Central memory CD8-positive, alpha-beta T cell (primary cell): ENCODE measurements at regions not wholly inside any gene's neighbourhood (a gene's known extent, or its start where the extent isn't known, plus 50 kb on each side); places are given as distances from the start of the nearest gene placed in this dataset.

Source experiments
- ATAC-seq: fragments of 150-1000 bp; cut with Tn5 transposase; replicated peaks from 2 replicates; pipeline ENCODE4 v1.10.0; 2022; ENCODE audit warnings: mild to moderate bottlenecking, moderate FRiP score, moderate number of reproducible peaks; ENCODE audit not compliant: poor library complexity, severe bottlenecking; ENCODE audit errors: extremely low read depth
- DNase-seq, 2 donors: peaks; one replicate each; pipeline ENCODE4 v3.0.0; 2021; ENCODE audit warnings: low spot score in 2 of 2
- H3K27ac Mint-ChIP-seq: one replicate; pipeline ENCODE4 v1.8.0; 2022; ENCODE audit warnings: low read depth, mild to moderate bottlenecking, moderate library complexity, mixed read lengths
- H3K27me3 Mint-ChIP-seq: one replicate; pipeline ENCODE4 v1.8.0; 2022; ENCODE audit warnings: mixed read lengths
- H3K36me3 Mint-ChIP-seq: one replicate; pipeline ENCODE4 v1.8.0; 2022; ENCODE audit warnings: mild to moderate bottlenecking, moderate library complexity, mixed read lengths; ENCODE audit not compliant: insufficient read depth
- H3K4me1 Mint-ChIP-seq: one replicate; pipeline ENCODE4 v1.8.0; 2022; ENCODE audit warnings: mixed read lengths
- H3K4me3 Mint-ChIP-seq: one replicate; pipeline ENCODE4 v1.8.0; 2022; ENCODE audit warnings: mild to moderate bottlenecking, moderate library complexity, mixed read lengths
- H3K9me3 Mint-ChIP-seq: one replicate; pipeline ENCODE4 v1.8.0; 2022; ENCODE audit warnings: mixed read lengths

DNA sequence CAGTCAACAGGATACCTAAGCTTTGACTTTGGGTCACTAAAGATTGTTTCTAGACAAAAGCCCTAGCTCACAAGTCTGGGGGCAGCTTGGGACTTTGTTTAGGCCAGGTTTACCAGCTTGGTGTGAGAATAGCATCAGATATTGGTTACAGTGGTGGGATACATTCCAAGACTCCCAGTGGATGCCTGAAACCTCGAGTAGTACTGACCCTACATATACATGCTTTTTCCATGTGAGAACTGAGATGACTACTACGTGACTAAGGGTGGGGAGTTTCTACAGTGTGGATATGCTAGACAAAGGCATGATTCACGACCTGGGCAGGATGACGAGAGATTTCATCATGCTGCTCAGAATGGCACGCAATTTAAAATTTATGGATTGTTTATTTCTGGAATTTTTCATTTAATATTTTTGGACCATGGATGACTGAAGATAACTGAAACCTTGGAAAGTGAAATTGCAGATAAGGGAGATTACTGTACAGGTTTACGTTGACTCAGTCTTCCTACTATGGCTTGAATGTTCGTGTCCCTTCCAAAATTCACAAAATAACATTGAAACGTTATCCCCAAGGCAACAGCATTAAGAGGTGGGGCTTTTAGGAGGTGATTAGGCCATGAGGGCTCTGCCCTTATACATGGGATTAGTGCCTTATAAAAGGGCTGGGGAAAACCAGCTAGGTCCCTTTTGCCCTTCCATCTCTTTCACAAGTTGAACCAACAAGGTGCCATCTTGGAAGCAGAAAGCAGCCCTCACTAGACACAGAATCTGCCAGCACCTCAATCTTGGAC is 50.2 kb upstream of the CTAGE1 start:
- Mint-ChIP-seq H3K4me1 (peaks cover 20% of the 10 kb centered on the region), H3K4me3 (no peak overlapping the region), H3K27me3 (no peaks in the 10 kb centered on the region), H3K36me3 (no peaks in the 10 kb centered on the region), H3K27ac (no peak overlapping the region), H3K9me3 (no peaks in the 10 kb centered on the region)
- DNase-seq (no peak), ATAC-seq (no peak)

DNA sequence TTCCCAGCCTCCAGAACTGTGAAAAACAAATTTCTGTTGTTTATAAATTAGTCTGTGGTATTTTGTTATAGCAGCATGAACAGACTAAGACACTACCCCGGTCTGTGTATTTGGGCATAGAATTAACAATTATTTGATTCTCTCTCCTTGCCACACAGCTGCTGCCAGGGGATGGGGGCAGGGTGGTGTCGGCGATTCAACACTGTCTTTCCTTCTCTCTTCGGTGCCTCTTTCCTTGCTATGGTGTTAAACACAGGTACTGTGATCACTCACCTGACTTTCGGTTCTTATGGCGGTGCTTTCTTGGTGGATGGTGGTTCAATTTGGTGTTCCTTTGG is 50.8 kb upstream of the CTAGE1 start:
- no peak for DNase-seq
- ATAC-seq, result no peak
- Mint-ChIP-seq H3K27me3 (peaks cover 2% of the 10 kb centered on the region), H3K4me1 (peaks cover 20% of the 10 kb centered on the region), H3K9me3 (no peaks in the 10 kb centered on the region), H3K36me3 (no peaks in the 10 kb centered on the region), H3K27ac (no peak overlapping the region), H3K4me3 (no peak overlapping the region)

DNA sequence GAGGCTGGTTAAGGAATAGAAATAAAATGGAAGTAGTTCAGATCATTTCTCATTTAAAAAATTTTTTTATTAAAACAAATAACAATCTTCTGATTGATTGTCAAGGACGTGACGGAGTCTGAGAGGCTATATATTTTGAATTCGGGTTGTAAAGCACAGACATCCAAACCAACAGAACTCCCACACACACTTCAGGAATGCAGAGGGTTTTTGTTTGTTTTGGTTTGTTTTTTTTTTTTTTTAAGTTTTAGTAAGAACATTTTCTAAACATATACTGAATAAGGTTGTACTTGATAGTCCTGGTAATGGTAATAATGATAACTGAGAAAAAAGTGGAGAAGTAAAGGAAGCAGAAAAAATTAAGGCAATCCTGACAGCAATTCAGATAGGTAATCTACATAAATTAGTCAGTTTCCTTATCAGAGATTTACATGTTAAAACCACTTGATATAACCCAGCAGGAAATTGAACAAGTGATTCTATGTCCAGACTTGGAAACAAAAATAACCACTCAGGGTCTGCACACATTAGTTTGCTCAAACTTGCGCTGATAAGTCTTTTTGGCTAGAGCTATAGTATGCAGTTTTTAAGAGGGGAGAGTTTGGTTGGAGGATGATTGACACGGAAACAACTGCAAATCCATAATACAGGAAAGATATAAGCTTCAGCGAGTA is 51.5 kb upstream of the CTAGE1 start:
- Mint-ChIP-seq H3K4me1 (peaks cover 20% of the 10 kb centered on the region), H3K27ac (no peak overlapping the region), H3K27me3 (peaks cover 9% of the 10 kb centered on the region), H3K9me3 (no peaks in the 10 kb centered on the region), H3K4me3 (no peak overlapping the region), H3K36me3 (no peaks in the 10 kb centered on the region)
- ATAC-seq (no peak), DNase-seq (no peak)

DNA sequence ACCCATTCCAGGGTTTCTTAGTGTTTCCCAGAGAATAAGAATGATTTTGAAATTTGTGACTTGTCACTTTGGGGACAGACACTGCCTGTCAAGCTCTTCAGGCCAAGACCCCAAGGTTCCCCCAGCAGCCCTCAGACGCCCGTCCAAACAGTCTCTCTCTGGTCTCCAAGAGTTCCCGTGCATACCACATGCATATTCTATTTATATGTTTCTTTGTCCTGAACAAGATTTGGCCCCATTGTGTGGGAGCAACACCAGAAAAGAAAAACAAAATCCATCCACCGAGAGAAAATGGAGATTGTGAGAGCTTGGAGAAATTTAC is 52.2 kb upstream of the CTAGE1 start:
- H3K9me3 Mint-ChIP-seq, result no peaks in the 10 kb centered on the region
- no peak for ATAC-seq
- no peak overlapping the region for H3K27ac Mint-ChIP-seq
- H3K27me3 Mint-ChIP-seq, result peaks cover 16% of the 10 kb centered on the region
- H3K36me3 Mint-ChIP-seq, result no peaks in the 10 kb centered on the region
- DNase-seq, result no peak
- H3K4me3 Mint-ChIP-seq, result no peak overlapping the region
- H3K4me1 Mint-ChIP-seq, result peaks cover 20% of the 10 kb centered on the region

DNA sequence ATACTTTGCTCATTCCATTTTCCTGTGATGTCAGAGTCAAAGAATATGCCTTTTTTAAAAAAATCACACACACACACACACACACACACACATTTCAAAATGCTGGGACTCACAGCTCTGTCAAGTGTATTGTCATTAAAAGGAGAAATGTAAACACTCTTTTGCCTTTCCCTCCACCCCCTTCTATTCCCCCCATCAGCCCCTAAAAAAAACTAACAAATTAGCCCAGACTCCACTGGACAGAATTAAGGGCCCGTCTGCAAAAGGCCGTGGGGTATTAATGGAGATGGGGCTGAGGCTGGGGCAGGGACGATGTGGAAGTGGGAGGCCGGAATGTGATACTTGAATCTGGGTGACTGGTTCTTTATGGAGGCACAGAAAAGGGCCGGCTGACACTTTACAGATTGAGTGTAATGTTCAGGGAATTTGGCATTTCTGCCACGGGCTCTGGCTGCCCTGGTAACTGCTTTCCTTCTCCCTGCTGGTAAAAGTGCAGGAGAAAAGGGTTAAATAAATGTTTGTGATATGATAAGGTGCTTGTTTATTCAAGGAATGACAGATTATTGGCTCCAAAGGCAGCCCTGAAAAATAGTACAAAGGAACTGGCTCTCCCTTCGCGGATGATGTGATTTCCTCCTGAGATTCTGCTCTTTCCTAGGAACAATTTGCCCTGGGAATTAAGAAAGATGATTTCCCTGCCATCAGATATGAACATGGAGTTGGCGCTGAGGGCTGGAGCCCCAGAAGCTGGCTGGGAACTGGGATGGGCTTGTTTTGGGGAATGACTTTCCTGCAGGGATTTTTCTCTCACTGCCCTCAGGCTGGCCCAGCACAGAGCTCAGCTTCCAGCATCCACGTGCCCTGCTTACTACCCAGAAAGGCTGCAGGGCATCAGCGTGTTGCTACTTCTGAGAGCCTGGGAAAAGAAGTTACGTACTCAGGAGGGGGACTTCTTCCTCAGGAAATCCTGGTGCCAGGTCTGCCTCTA is 52.8 kb upstream of the CTAGE1 start:
- no peak for DNase-seq
- no peaks in the 10 kb centered on the region for H3K9me3 Mint-ChIP-seq
- peaks cover 22% of the 10 kb centered on the region for H3K27me3 Mint-ChIP-seq
- ATAC-seq, result no peak
- no peak overlapping the region for H3K27ac Mint-ChIP-seq
- no peaks in the 10 kb centered on the region for H3K36me3 Mint-ChIP-seq
- peaks cover 18% of the 10 kb centered on the region for H3K4me1 Mint-ChIP-seq
- no peak overlapping the region for H3K4me3 Mint-ChIP-seq

DNA sequence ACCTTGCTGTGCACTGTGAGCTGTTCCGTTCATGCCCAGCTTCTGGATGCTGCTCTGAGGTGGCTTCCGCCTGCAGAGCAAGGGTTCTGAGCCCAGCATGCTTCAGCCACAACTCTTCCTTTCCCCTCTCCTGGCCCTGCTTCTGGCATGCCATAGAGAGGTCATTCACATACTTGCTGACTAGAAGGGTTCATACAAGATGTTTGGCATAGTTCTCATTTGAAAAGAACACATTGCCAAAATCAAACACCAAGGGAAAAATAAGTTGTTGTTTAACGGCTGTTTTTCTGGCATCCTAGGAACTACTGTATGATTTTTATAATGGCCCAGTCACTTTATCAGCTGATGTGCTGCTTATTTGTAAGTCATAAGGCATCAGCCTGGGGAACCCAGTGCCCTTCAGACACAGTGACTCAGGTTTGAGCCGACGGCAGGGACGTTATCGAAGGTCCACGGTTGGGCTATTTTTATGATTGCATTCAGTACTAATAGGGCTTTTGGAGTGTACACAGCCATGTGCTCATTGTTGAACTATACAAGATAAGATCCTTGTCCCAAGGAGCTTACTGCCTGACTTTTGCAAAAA is 53.9 kb upstream of the CTAGE1 start:
- Mint-ChIP-seq H3K36me3 (no peaks in the 10 kb centered on the region), H3K27ac (no peak overlapping the region), H3K4me1 (peaks cover 7% of the 10 kb centered on the region), H3K27me3 (peaks cover 33% of the 10 kb centered on the region), H3K4me3 (no peak overlapping the region), H3K9me3 (no peaks in the 10 kb centered on the region)
- DNase-seq (no peak), ATAC-seq (no peak)

DNA sequence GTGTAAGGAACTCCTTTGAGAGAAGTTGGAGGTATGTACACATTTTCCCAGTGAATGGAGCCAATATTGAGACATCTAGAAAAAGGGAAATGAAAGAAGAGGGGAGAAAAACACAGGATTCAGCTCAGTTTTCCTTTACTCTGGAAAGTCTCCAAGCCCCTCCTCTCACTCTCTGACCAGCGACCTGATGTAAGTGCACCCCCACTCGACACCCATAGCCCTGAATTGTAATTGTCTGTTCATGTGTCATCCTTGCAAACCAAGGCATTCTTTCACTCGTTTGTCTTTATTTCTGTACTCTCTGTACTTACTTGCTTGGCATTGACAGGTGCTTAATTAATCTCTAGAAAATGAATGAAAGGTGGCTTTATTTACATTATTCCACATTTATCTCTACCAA is 55.7 kb upstream of the CTAGE1 start:
- Mint-ChIP-seq H3K27me3 (peaks cover 44% of the 10 kb centered on the region), H3K4me1 (no peaks in the 10 kb centered on the region), H3K27ac (no peak overlapping the region), H3K36me3 (no peaks in the 10 kb centered on the region), H3K4me3 (no peak overlapping the region), H3K9me3 (no peaks in the 10 kb centered on the region)
- ATAC-seq (no peak), DNase-seq (no peak)

DNA sequence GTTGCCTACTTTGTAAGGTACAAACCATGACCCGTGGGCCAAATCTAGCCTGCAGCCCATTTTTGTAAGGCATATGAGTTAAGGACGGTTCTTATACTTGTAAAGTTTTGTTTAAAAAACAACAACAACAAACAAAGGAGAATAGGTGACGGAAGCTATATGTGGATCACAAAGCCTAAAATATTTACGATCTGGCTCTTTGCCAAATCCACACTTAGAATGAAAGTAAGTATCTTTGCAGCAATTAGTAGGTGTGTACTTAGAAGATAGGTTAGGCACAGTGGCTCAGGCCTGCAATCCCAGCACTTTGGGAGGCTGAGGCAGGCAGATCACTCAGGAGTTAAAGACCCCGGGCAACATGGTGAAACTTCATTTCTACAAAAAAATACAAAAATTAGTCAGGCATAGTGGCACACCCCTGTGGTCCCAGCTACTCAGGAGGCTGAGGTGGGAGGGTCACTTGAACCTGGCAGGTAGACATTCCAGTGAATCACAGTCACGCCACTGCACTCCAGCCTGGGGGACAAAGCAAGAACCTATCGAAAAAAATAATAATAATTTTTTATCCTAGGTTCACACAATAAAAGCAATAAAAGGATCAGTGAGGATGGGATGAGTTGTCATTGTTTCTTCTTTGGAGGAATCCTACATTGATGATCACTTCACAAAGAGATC is 57.8 kb upstream of the CTAGE1 start:
- Mint-ChIP-seq H3K27ac (no peak overlapping the region), H3K27me3 (peaks cover 44% of the 10 kb centered on the region), H3K9me3 (no peaks in the 10 kb centered on the region), H3K4me1 (no peaks in the 10 kb centered on the region), H3K4me3 (no peak overlapping the region), H3K36me3 (no peaks in the 10 kb centered on the region)
- no peak for DNase-seq
- ATAC-seq, result no peak

DNA sequence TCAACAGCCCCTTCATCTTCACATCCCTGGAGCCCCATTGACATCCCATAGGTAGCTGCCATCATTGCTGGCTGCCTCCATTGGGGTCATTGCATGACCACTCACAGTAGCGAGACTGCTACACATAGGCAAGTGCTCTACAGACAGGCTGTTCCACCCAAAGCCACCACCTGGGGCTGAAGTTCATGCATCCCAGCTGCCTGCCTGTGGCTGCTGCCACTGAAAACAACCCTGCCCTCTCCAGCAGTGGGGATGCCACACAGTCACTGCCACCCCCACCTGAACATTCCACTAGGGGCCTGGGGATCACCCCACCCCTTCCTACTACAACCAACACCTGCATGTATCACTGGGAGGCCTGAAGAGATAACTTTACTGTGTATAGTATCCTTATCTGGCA is 59.5 kb upstream of the CTAGE1 start:
- no peaks in the 10 kb centered on the region for H3K36me3 Mint-ChIP-seq
- no peak for ATAC-seq
- H3K9me3 Mint-ChIP-seq, result no peaks in the 10 kb centered on the region
- H3K4me1 Mint-ChIP-seq, result no peaks in the 10 kb centered on the region
- no peak overlapping the region for H3K27ac Mint-ChIP-seq
- no peak overlapping the region for H3K4me3 Mint-ChIP-seq
- DNase-seq, result no peak
- peaks cover 44% of the 10 kb centered on the region for H3K27me3 Mint-ChIP-seq

DNA sequence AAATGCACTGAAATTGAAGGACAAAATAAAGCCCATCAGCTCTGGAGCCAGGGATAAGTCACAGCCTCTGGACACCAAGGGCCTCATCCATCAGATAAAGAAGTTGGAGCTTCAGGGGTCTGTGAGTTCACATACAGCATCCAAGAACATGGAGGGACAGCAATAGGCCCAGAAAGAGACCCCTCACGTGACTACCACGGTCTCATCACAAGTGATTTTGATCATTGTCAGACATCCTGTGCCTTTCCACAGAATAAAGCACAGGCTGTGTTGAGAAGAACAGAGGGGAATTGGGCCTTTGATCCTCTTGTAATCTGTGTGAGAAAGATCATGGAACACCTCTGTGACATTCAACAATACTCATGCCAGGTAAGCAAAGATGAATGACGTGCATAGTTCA is 65.2 kb upstream of the CTAGE1 start:
- H3K27me3 Mint-ChIP-seq, result peaks cover 1% of the 10 kb centered on the region
- H3K9me3 Mint-ChIP-seq, result no peaks in the 10 kb centered on the region
- no peak overlapping the region for H3K4me3 Mint-ChIP-seq
- ATAC-seq (no peak), DNase-seq (no peak)
- H3K36me3 Mint-ChIP-seq, result no peaks in the 10 kb centered on the region
- H3K27ac Mint-ChIP-seq, result no peak overlapping the region
- H3K4me1 Mint-ChIP-seq, result no peaks in the 10 kb centered on the region

DNA sequence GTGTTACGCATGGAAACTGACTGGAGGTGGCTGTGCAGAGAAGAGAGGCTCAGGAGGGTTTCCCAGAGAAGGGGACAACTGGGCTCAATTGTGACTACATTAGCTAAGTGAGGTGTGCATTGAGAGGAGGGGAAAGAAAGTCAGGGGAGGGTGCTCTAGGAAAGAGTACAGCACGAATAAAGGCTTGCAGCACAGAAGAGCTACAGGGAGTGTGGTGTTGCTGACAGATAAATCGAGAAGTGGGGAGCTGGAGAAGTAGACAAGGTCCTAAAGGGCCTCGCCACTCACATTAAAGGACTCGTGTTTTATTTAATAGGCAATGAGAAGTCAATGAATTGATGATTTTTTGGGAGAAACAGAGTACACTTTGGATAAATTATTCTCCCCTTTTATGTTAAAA is 65.7 kb upstream of the CTAGE1 start:
- peaks cover 2% of the 10 kb centered on the region for H3K27me3 Mint-ChIP-seq
- H3K4me3 Mint-ChIP-seq, result no peak overlapping the region
- no peaks in the 10 kb centered on the region for H3K36me3 Mint-ChIP-seq
- ATAC-seq, result no peak
- DNase-seq, result no peak
- no peaks in the 10 kb centered on the region for H3K9me3 Mint-ChIP-seq
- no peak overlapping the region for H3K27ac Mint-ChIP-seq
- H3K4me1 Mint-ChIP-seq, result no peaks in the 10 kb centered on the region

DNA sequence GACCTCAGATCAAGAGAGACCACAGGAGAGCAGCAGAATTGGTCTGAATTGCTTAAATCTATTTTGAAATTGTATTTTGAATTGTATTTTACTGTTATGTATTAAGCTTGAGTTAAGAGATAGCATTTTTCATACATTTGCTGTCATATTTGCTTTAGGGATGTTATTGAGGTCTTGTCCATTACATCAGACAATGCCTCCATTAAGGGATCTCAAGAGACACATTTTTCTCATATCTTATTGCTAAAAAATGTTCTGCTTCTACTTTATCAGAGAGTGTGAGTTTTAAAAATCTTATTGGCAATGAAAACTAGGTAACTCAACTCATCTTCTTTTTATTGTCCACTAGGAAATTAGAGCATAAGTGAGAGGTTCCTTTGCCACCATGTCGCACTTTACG is 66.8 kb upstream of the CTAGE1 start:
- Mint-ChIP-seq H3K4me1 (no peaks in the 10 kb centered on the region), H3K27ac (no peak overlapping the region), H3K36me3 (no peaks in the 10 kb centered on the region), H3K4me3 (no peak overlapping the region), H3K27me3 (peaks cover 12% of the 10 kb centered on the region), H3K9me3 (no peaks in the 10 kb centered on the region)
- DNase-seq (no peak), ATAC-seq (no peak)
